ENCODE measurements at regions not wholly inside any gene's neighbourhood (a gene's known extent, or its start where the extent isn't known, plus 50 kb on each side); places are given as distances from the start of the nearest gene placed in this dataset.

- TF ChIP-seq CTCF (IDR thresholded peaks at IDR 0.05) = no peak
- no peak for TF ChIP-seq POLR2A (IDR thresholded peaks at IDR 0.05)
These were observed 147.2 kb upstream of the JUN start for GRCh38 chr1:58931024-58931423.
